HTR-8/SVneo (cell line): ENCODE measurements at regions not wholly inside any gene's neighbourhood (a gene's known extent, or its start where the extent isn't known, plus 50 kb on each side); places are given as distances from the start of the nearest gene placed in this dataset.

Experiments
- DNase-seq: peaks from one replicate; pipeline ENCODE4 v3.0.0; 2011; ENCODE audit warnings: low spot score, mixed read lengths; ENCODE audit not compliant: insufficient read length
- FAIRE-seq: peaks from 2 replicates; lab custom pipeline; 2011; peaks lifted over from hg19 to GRCh38; lab: Jason Lieb, UNC

DNA sequence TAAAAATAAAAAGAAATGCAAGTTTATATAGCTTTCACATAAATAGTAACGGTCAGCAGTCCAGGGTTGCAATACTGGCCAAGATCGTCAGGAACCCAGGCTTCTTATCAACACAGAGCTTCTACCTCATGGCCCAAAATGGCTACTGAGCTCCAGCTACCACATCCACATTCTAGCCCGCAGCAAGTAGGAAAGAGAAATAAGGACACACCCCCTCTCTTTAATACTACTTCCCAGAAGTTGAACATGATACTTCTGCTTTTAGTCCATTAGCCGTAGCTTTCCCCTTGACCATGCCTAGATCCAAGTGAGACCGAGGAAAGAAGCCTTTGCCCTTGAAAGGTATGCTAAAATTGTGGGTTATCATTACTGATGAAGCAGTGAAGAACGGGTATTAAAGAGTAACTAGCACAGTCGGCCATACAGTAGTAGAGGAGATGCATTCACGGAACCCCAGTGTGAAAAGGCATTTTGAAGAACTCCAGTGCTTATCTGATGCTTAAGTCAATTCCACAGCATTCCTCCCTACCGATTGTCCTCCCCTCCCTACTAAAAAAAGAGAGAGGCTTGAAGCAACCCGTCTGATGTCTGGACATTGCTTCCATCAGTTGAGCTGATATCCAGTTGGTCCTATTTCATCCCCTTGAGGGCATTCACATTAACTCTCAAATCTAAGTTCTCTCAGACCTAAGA is 226.9 kb upstream of the RREB1 start:
- DNase-seq = no peak
- no peak for FAIRE-seq

DNA sequence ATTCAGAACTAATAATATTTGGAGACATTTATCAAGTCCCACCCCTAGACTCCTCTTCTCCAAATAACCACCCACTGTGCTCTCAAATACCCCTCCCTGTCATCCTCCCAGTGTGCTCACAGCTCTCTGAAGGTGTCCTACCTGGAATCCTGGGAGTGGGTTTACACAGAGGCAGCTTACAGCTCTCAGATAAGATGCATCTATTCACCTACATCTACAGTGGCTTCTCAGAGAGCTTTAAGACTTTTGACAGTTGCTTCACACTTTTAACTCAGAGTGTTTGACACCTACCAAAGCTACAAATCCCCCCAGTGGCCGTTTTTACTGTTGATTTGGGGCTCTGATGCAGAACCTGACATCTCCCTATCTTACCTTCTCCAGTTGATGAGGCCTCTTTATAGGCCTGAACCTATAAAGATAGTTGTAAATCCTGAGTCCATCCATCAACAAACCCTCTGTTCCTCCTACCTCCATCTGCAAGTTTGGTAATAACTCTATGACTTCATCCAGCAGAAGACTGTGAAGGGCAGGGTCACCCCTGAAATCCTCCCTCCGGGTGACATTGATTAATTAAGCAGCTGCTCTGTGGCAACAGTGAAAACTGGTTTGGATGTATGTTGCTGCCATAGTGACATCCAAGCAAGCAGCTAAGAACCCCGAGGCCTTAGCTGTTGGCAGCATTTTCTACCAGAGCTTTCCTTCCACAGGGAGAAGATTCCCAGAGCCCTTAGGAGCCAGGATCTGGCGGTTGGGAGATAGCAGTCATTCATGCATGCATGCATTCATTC is 226.1 kb upstream of the RREB1 start:
- no peak for FAIRE-seq

DNA sequence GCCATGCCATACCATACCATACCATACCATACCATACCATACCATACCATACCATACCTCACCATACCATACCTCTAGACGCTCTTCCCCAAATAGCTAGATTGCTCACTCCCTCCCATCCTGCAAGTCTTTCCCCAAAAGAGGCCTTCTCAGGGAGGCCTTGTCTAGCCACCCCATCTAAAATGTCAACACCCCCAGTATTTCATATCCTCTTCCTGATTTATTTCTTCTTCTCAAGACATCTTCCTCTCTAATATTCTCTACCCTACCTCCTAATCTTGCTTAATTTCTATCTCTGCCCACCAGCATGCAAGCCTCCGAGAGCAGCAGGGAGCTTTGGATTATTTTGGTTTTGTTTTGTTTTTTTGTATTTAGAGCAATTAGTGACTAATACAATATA is 225.2 kb upstream of the RREB1 start:
- DNase-seq = no peak
- FAIRE-seq = no peak

More for the DNA sequence above, 226.1 kb upstream of the RREB1 start:
- no peak for DNase-seq

DNA sequence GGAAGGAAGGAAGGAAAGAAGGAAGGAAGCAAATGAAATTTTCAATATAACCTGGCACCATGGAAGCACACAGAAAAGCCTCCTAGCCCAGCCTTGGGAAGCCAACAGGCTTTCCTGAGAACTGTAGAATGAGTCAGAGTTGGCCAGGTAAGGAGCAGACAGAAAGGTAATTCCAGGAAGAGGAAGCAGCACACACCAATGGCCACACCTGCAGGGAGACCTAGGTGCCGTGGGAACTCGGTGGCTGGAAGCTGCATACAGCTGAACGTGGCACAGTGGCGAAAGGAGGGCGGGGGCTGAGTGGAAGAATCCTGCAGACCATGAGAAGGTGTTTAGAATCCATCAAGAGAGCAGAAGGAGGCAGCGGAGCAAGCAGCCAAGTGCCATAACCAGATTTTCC is 224.8 kb upstream of the RREB1 start:
- DNase-seq (no peak), FAIRE-seq (no peak)

DNA sequence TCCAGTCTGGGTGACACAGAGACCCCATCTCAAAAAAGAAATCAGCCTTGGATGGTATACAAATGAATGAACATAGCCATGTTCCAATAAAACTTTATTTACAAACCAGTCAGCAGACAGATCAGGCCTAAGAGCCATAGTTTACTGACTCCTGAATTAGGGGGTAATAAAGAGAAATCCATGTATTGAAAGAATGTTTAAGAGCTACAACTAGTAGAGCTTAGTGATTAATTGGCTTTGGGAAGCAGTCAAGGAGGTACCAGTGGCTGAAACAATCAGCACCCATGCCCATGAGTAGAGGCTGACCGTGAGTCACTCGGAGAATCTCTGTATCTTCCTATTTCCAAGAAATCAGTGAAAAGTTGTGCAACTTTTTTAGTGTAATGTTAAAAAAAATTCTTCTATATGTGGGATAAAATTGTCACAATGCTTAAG is 223.6 kb upstream of the RREB1 start:
- no peak for DNase-seq
- no peak for FAIRE-seq

DNA sequence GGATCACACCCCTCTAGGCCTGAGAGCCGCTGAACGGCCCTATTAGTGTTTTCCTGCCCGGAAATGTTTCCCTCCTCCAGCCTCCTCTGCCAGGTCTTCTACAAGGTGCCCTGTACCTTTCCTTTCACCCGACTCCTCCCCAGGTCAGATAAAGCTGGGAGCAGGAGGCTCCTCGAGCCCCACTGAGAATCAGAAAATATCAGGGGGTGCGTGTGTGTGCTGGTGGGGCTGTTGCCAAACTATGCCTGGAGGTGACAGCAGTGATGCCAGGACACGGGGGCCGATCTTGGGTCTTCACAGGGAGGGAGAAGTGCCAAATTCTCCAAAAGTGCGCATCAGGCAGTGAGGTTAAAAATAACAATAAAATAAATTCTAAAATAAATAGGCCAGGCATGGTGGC is 222.8 kb upstream of the RREB1 start:
- DNase-seq (no peak), FAIRE-seq (no peak)

DNA sequence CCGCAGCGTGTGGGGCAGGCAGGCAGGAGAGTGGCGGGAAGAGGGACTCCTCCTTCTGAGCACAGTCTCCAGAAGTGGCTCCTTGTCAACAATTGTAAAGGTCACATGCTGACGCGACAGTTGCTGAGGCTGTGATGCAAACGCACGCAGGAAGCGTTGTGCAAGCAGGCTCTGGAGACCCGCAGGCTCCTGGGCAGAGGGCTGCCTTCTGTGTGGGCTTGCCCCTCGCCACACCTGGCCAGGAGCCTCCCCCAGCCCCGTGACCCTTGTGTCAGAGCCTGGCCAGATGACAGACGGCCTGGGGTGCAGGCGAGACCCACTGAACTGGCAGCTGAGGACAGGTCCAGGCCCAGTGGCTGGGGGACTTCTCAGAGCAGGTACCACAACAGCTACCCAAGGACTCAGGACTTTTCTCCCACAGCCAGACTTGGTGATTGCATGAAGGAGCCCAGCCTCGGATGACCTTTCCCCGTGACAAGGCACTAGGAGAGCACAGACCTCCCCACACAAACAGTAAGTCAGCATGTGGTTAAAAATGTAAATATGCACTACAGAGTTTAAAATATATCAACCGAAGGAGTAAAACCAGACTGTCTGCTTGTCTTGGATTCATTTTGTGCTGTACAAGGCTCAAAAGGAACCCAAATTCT is 222.1 kb upstream of the RREB1 start:
- no peak for FAIRE-seq

DNA sequence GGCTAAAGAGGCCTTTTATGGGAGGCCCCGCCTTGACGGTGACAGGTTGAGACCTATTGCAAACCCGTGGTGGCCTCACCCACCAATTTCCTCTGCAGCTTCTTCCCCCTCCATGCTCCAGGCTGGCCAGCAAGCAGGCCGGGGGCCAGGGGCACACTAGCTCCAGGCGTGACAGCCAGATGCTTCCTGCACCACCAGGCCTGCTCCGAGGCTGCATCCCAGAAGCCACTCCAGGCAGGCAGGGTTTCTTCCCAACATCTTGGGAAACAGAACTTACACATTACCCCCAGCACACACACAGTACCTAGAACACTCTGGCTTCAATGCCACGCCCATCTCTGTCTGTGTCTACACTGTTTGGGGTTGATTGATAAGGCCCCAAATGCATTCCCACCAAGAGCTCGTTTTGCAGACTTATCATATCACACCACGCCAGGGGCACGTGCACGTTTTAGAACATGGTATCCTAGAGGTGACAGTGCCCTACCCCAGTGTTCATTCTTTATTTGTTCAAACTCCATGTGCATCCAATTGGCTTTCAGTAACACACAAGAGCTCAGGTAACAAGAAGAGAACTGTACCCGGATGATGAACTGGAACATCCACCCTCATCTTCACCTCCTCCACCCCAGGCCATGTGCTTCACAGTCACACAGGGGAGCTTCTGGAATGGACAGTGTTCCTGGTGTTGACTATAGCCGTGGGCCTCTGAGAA is 221.4 kb upstream of the RREB1 start:
- no peak for FAIRE-seq
- no peak for DNase-seq

More for the DNA sequence above, 222.1 kb upstream of the RREB1 start:
- DNase-seq = no peak

DNA sequence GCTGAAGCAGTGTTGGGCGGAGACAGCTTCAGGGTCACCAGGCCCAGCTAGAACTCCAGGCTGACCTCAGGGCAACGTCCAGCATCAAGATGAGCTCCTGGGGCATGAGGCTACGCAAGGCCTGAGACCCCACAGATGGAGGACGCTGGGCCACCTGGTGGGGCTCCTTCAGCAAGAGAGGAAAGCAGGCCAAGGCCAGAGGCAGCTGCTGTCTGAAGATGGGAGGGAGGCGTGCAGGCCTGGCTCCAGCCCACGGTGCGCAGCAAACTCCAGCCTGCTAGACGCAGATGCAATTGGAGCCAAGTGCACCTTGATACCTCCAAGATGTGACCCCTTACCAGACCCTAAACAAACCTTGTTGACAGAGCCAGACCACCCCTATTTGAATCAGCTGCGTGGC is 220.9 kb upstream of the RREB1 start:
- DNase-seq (no peak), FAIRE-seq (no peak)

DNA sequence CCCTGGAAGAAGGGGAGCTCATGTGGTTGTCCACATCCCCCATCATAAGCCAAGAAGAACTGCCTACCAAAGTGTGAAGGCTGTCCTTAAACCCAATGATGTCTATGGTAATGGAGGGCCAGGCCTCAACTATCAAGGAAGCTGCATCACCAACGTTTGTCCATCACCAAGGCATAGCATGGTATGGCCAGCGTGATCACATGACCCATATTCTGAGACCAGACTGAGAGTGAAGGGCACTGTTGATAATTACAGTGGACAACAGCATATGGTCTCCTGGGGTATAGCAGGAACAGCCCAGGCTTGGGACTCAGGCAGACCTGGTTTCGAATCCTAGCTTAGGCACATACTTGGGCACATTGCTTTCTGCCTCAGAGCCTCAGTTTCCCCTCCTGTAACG is 218.2 kb upstream of the RREB1 start:
- DNase-seq = no peak
- FAIRE-seq = no peak

DNA sequence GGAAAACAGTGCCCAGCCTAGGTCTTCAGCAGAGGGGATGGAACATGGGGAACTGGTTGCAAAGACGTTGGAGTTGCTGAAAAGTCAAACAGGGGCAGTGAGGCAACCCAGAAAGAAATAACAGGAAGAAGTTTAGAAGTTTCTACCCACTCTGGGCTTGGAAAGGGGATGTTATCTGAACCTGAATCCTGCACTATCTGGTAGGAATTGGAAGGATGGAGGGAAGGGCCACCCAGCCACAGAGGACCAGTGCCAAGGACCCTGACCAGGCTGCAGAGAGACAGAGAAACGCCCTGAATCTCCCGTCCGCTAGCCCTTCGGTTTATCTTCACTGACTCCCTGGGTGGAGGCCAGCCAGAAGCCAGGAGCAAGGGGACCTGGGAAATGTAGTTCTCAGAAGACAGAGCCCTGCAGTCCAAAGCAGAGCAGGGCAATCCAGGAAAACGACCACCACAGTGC is 217.3 kb upstream of the RREB1 start:
- DNase-seq (no peak), FAIRE-seq (no peak)

DNA sequence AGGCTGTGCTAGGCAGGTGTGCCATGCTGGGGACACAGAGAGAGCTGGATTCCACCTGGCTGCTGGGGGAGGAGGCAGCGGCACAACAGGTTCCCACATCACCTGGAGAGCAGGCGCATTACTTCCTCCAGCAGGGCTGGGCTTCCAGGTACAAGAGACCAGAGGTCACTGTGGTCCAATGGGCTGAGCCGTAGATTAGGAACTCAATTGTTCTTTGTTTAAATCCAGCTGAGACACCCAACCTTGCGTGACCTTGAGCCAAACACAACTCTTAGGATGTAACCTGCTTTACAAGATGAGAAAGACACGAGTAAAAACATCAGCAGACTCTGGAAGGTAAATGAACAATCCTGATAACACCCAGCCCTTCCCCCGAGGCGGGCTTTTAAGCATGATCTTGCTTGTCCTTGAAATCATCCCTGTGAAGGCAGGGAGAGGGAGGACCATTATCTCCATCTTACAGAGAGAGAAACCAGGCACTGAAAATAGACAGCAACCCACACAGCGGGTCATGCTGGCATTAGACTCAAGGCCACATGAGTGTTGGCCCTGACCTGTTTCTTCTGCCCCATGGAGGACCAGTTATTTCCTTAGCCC is 216.5 kb upstream of the RREB1 start:
- FAIRE-seq = no peak
- DNase-seq = no peak

DNA sequence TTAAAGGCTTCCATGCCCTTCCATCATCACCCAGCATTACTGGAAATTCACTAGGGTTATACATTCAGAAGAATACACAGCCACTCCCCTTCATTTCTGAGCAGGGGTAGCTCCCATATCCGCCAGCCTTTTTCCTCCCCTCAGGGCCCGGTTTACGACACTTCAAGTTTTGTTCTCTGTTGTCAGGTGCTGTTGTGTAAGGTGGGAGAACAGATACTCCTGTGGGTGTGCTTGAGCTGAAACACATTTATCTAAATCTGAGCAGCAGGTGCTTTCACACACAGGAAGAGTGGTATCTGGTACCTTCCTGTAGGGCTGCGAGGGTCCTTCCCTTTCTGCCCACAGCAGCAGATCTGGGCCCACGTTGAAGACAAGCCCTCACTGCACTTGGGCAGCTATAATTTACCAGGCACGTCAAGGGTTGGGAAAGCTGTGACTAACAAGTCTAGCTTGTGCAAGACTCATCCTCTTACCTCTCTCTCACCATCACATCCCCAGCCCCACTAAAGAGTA is 215.8 kb upstream of the RREB1 start:
- DNase-seq (no peak), FAIRE-seq (no peak)

DNA sequence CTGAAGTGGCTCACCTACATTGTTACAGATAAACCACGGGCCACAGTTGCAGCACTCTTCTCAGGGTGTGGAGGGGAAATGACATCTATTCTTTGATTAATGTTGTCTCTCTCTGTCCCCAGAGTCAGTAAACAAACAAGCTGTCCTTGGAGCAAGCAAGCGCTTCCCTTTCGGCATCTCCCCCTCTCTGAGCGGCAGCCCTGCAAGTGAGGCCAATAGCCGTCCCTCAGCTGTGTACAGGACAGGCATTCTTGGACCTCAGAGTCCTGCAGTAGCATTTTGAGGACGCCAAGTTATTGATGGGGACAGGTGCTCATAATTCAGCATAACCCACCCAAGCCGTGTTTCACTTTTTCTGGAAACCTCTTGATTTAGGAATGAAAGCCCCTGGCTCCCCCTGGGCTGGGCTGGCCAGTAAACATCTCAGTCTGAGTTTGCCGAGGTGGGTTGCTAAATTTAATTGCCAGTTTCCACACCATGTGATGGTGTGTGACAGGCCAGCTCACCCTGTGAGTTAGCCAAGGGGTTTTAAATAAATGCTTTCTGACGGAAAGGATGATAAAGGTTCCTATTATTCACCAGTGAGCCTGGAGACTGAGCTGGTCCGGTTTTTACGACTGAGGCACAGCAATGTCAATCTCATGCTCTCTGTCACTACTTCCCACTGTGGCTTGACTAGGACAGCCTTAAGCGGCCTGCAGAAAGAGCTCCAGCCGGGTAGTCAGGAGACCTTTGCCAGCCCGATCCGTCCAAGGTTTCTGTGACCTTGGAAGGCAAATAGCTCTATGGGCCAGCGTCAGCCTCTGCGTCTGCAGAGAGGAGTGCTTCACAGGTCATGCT is 214.8 kb upstream of the RREB1 start:
- FAIRE-seq (no peak), DNase-seq (no peak)

DNA sequence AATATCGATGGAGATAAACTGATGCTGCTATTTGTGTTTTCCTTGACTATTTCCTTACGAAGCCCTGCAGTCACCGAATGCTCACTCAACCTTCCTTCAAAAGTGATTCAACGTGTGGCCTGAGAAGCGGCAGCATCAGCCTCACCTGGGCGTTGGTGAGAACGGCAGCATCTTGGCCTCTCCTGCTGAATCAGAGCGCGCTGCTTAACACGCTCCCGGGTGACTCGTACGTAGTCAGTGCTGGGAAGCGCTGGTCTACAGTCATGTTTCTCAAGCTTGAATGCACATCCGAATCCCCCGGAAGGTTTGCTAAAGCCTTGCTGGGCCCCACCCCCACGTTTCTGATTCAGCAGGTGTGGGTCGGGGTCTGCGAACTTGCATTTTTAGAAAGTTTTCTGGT is 214.1 kb upstream of the RREB1 start:
- DNase-seq (no peak), FAIRE-seq (no peak)

DNA sequence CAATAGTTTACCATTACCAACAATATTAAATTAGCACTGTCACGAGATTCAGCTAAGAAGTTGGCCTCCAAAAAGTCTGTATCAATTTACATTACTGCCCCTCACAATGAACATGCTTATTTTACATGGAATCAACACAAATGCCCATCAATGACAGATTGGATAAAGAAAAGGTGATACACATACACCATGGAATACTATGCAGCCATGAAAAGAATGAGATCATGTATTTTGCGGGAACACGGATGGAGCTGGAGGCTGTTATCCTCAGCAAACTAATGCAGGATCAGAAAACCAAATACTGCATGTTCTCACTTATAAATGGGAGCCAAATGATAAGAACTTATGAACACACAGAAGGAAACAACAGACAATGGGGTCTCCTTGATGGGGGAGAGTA is 211.8 kb upstream of the RREB1 start:
- no peak for FAIRE-seq
- no peak for DNase-seq

DNA sequence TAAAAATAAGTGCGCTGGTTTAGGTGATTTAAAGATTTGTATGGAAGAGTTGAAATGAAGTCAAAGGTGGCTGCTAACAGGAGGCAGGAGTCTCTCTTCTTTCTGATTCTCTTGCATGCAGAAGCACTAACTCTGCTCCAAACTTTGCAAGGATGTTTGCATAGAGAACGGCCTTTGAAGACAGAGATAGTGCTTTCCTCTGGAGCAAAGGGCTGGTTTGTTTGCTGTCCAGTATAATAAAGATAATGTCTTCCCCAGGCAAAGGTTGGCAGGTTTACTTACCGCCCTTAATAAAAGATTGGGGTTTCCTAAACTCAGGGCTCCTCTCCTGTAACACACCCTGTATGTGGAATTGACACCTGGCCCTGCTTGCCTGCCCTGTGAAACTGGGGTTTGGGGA is 210.6 kb upstream of the RREB1 start:
- FAIRE-seq = no peak

DNA sequence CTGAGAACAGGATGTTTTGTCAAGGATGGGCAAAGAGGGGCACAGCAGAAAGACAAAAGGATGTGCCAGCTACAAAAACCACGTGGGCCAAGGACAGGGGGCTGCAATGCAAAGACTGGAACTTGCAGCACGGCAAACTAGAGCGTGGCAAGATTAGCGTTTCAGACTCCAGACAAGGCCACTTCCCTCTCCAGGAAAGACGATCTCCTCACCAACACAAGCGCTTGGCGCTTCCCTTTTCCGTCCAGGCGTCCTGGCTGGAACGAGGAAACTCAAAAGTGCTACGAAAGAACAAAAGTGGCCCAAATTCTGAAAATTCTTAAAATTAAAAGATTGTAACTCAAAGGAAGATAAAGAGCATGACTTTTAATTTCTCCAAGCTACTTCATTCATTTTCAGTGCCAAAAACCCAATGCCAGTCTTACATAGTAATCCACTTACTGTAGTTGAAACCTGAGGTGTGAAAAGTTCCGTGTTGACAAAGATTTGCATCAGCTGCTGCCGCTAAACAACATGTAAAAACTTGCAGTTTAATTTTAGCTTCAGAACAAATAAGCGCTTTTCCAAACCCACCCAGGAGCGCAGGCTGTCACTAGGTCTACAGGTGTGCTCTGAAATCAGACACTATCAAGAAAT is 207.1 kb upstream of the RREB1 start:
- no peak for FAIRE-seq
- DNase-seq = no peak

More for the DNA sequence above, 210.6 kb upstream of the RREB1 start:
- DNase-seq = no peak
